ENCODE measurements at regions not wholly inside any gene's neighbourhood (a gene's known extent, or its start where the extent isn't known, plus 50 kb on each side); places are given as distances from the start of the nearest gene placed in this dataset.

- Histone ChIP-seq H3K27me3 (peaks cover 9% of the 10 kb centered on the region), H3K4me1 (replicated peaks in 1 of 2) (no peaks in the 10 kb centered on the region), H3K36me3 (replicated peaks in 1 of 2) (no peaks in the 10 kb centered on the region), H3K27ac (no peak overlapping the region), H3K4me3 (no peak overlapping the region), H3K9me3 (replicated peaks in 1 of 3) (no peaks in the 10 kb centered on the region)
- DNase-seq: no peak
- intact Hi-C loops (cut with DNase I): no loop called here
- WGBS, 4 donors: 88 to 96% (median 93%) methylated on average over 1 of the region's 1 CpG
- no peak for TF ChIP-seq POLR2A (IDR thresholded peaks at IDR 0.05)
- TF ChIP-seq CTCF (IDR thresholded peaks at IDR 0.05): no peak
Observed at GRCh38 chr1:229131243-229132105, 139.4 kb upstream of the RAB4A start.

- TF ChIP-seq POLR2A (IDR thresholded peaks at IDR 0.05) (no peak), CTCF (IDR thresholded peaks at IDR 0.05) (no peak)
- no peaks in the 10 kb centered on the region for H3K36me3 ChIP-seq (replicated peaks in 1 of 2)
- intact Hi-C loops (cut with DNase I): no loop called here
- H3K4me3 ChIP-seq: no peak overlapping the region
- H3K27ac ChIP-seq: no peak overlapping the region
- H3K9me3 ChIP-seq (replicated peaks in 1 of 3): no peaks in the 10 kb centered on the region
- H3K4me1 ChIP-seq (replicated peaks in 1 of 2): no peaks in the 10 kb centered on the region
- no peak for DNase-seq
- WGBS, 4 donors: 75 to 100% (median 94%) methylated on average over 1 of the region's 1 CpG
- peaks cover 9% of the 10 kb centered on the region for H3K27me3 ChIP-seq
Observed at GRCh38 chr1:229132106-229132443, 138.8 kb upstream of the RAB4A start.

GRCh38 chr1:229132706-229133105 lies 138.2 kb upstream of the RAB4A start:
- DNase-seq: no peak
- Histone ChIP-seq H3K4me1 (replicated peaks in 1 of 2) (no peaks in the 10 kb centered on the region), H3K4me3 (no peak overlapping the region), H3K27me3 (peaks cover 9% of the 10 kb centered on the region), H3K27ac (no peak overlapping the region), H3K9me3 (replicated peaks in 1 of 3) (no peaks in the 10 kb centered on the region), H3K36me3 (replicated peaks in 1 of 2) (no peaks in the 10 kb centered on the region)
- no peak for TF ChIP-seq POLR2A (IDR thresholded peaks at IDR 0.05)
- TF ChIP-seq CTCF (IDR thresholded peaks at IDR 0.05): no peak
- intact Hi-C loops (cut with DNase I): no loop called here

GRCh38 chr1:229133151-229133550 lies 137.8 kb upstream of the RAB4A start:
- Histone ChIP-seq H3K4me3 (no peak overlapping the region), H3K36me3 (replicated peaks in 1 of 2) (no peaks in the 10 kb centered on the region), H3K9me3 (replicated peaks in 1 of 3) (no peaks in the 10 kb centered on the region), H3K27me3 (peaks cover 9% of the 10 kb centered on the region), H3K4me1 (replicated peaks in 1 of 2) (no peaks in the 10 kb centered on the region), H3K27ac (no peak overlapping the region)
- no peak for DNase-seq
- intact Hi-C loops (cut with DNase I): no loop called here
- TF ChIP-seq POLR2A (IDR thresholded peaks at IDR 0.05) (no peak), CTCF (IDR thresholded peaks at IDR 0.05) (peak in 1 of 6 experiments; percentile 2)
- 68 to 71% (median 69%) methylated on average over 2 of the region's 2 CpGs for WGBS, 4 donors
